ENCODE measurements at regions not wholly inside any gene's neighbourhood (a gene's known extent, or its start where the extent isn't known, plus 50 kb on each side); places are given as distances from the start of the nearest gene placed in this dataset.

- TF ChIP-seq ZNF274 (IDR thresholded peaks at IDR 0.05; ENCODE audit: low read depth, low read length), result no peak
- no peak overlapping the region for H3K4me3 ChIP-seq (ENCODE audit: low read length)
These were observed 310.8 kb upstream of the KLF12 start for GRCh38 chr13:74444864-74445479.

- TF ChIP-seq ZNF274 (IDR thresholded peaks at IDR 0.05; ENCODE audit: low read depth, low read length), result no peak
- H3K4me3 ChIP-seq (ENCODE audit: low read length), result no peak overlapping the region
These were observed 310.0 kb upstream of the KLF12 start for GRCh38 chr13:74444161-74444571.

DNA sequence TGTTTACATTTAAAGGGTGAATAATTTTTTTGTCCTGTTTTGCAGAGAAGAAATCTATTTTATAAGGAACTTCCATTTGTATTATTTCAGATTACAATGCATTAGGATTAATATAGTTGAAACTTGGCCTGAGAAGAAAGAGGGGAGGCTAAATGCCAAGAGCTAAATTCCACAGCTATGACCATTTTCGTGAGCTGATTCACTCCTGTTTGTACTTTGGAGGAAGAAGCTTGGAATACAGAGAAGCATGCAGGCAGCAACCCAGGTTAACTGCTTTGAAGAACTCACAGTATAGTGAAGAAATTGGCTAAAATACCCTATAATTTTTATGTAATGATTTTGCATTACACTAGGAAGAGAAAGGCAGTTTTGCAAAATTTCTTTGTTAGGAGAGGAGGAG lies 309.4 kb upstream of the KLF12 start:
- TF ChIP-seq ZNF274 (IDR thresholded peaks at IDR 0.05; ENCODE audit: low read depth, low read length), result no peak
- no peak overlapping the region for H3K4me3 ChIP-seq (ENCODE audit: low read length)

- no peak overlapping the region for H3K4me3 ChIP-seq (ENCODE audit: low read length)
- no peak for TF ChIP-seq ZNF274 (IDR thresholded peaks at IDR 0.05; ENCODE audit: low read depth, low read length)
These were observed 308.5 kb upstream of the KLF12 start for GRCh38 chr13:74442751-74443150.

DNA sequence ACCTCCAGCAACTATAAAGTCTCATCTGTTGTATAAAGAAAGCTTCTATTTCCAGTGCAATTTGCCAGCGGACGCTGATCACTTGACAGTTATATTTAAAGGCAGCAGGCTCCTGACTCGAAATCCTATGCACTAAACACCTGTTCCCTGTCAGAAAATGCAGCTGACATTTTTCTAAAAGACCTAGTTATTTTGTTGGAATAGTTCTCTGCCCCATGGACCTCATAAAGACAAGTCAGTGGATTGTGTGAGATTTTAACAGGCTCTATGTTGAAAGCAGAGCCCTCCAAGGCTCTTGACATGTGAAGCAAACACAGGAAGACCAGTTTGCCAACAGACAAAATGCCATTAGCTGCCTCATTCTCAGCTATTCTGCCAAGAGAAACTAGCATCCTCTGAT lies 304.7 kb upstream of the KLF12 start:
- no peak for TF ChIP-seq ZNF274 (IDR thresholded peaks at IDR 0.05; ENCODE audit: low read depth, low read length)
- H3K4me3 ChIP-seq (ENCODE audit: low read length), result no peak overlapping the region

GRCh38 chr13:74434782-74435181 lies 300.6 kb upstream of the KLF12 start:
- H3K4me3 ChIP-seq (ENCODE audit: low read length), result no peak overlapping the region
- TF ChIP-seq ZNF274 (IDR thresholded peaks at IDR 0.05; ENCODE audit: low read depth, low read length), result no peak

- no peak overlapping the region for H3K4me3 ChIP-seq (ENCODE audit: low read length)
- no peak for TF ChIP-seq ZNF274 (IDR thresholded peaks at IDR 0.05; ENCODE audit: low read depth, low read length)
These were observed 290.3 kb upstream of the KLF12 start for GRCh38 chr13:74424455-74424854.

GRCh38 chr13:74423434-74423833 lies 289.2 kb upstream of the KLF12 start:
- no peak overlapping the region for H3K4me3 ChIP-seq (ENCODE audit: low read length)
- no peak for TF ChIP-seq ZNF274 (IDR thresholded peaks at IDR 0.05; ENCODE audit: low read depth, low read length)

GRCh38 chr13:74414458-74414857 lies 280.3 kb upstream of the KLF12 start:
- H3K4me3 ChIP-seq (ENCODE audit: low read length), result no peak overlapping the region
- no peak for TF ChIP-seq ZNF274 (IDR thresholded peaks at IDR 0.05; ENCODE audit: low read depth, low read length)

- no peak for TF ChIP-seq ZNF274 (IDR thresholded peaks at IDR 0.05; ENCODE audit: low read depth, low read length)
- no peak overlapping the region for H3K4me3 ChIP-seq (ENCODE audit: low read length)
These were observed 279.3 kb upstream of the KLF12 start for GRCh38 chr13:74413482-74413881.

DNA sequence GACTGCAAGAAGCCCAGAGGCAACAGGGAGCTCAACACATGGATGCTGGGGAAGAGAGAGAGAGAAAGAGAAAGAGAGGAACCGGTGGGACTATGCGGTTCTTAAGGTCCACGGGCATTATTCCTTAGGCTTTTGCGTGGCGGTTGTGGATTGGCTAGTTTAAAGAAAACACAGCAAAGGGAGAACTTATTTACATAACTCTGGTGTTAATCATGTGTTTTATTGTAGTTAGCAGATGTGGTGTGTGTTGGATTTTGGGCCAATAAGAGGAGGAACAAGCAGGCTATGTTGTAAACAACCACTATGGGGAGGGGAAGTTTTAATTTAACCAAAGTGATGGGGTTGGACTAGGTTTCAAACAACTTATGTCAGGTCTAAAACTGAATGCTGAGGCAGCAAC lies 275.3 kb upstream of the KLF12 start:
- no peak overlapping the region for H3K4me3 ChIP-seq (ENCODE audit: low read length)
- no peak for TF ChIP-seq ZNF274 (IDR thresholded peaks at IDR 0.05; ENCODE audit: low read depth, low read length)

GRCh38 chr13:74406420-74406819 lies 272.2 kb upstream of the KLF12 start:
- no peak overlapping the region for H3K4me3 ChIP-seq (ENCODE audit: low read length)
- no peak for TF ChIP-seq ZNF274 (IDR thresholded peaks at IDR 0.05; ENCODE audit: low read depth, low read length)

GRCh38 chr13:74398599-74398998 lies 264.4 kb upstream of the KLF12 start:
- TF ChIP-seq ZNF274 (IDR thresholded peaks at IDR 0.05; ENCODE audit: low read depth, low read length), result no peak
- H3K4me3 ChIP-seq (ENCODE audit: low read length), result no peak overlapping the region

GRCh38 chr13:74389056-74389455 lies 254.9 kb upstream of the KLF12 start:
- TF ChIP-seq ZNF274 (IDR thresholded peaks at IDR 0.05; ENCODE audit: low read depth, low read length), result no peak

GRCh38 chr13:74388626-74389025 lies 254.4 kb upstream of the KLF12 start:
- H3K4me3 ChIP-seq (ENCODE audit: low read length), result no peak overlapping the region
- TF ChIP-seq ZNF274 (IDR thresholded peaks at IDR 0.05; ENCODE audit: low read depth, low read length), result no peak

More at GRCh38 chr13:74389056-74389455, 254.9 kb upstream of the KLF12 start:
- H3K4me3 ChIP-seq (ENCODE audit: low read length), result no peak overlapping the region

- TF ChIP-seq ZNF274 (IDR thresholded peaks at IDR 0.05; ENCODE audit: low read depth, low read length), result no peak
- no peak overlapping the region for H3K4me3 ChIP-seq (ENCODE audit: low read length)
These were observed 238.3 kb upstream of the KLF12 start for GRCh38 chr13:74372511-74372910.
